ENCODE measurements at regions not wholly inside any gene's neighbourhood (a gene's known extent, or its start where the extent isn't known, plus 50 kb on each side); places are given as distances from the start of the nearest gene placed in this dataset.

GRCh38 chr2:5544205-5544786, 147.9 kb upstream of the SOX11 start:
- H3F3A ChIP-seq (ENCODE audit: insufficient read depth): no peaks in the 10 kb centered on the region
- H3K9me2 ChIP-seq (ENCODE audit: insufficient read depth): no peaks in the 10 kb centered on the region
- H4K20me1 ChIP-seq (ENCODE audit: insufficient read depth): no peaks in the 10 kb centered on the region
- TF ChIP-seq EZH2phosphoT487 (IDR thresholded peaks at IDR 0.05; ENCODE audit: insufficient read depth, low read depth) (no peak), EZH2 (IDR thresholded peaks at IDR 0.05; ENCODE audit: insufficient read depth, poor library complexity, severe bottlenecking) (no peak)
- H3K27me3 ChIP-seq (replicated peaks; ENCODE audit: insufficient read depth): no peaks in the 10 kb centered on the region
- H3K79me2 ChIP-seq (ENCODE audit: insufficient read depth): no peaks in the 10 kb centered on the region
- no peaks in the 10 kb centered on the region for H3K9me3 ChIP-seq (ENCODE audit: low read depth)
- no peak overlapping the region for H3K27ac ChIP-seq
- H3K9ac ChIP-seq: no peak overlapping the region
- H3K4me1 ChIP-seq (ENCODE audit: insufficient read depth): no peaks in the 10 kb centered on the region
- H3K4me3 ChIP-seq: no peak overlapping the region
- H3K36me3 ChIP-seq (ENCODE audit: low read depth): no peaks in the 10 kb centered on the region
- WGBS, 2 experiments (ENCODE audit: low coverage in 1 of 2, low lambda C conversion rate in 2 of 2, missing lambda C conversion rate in 2 of 2): 29 to 36% methylated on average over 5 of the region's 5 CpGs
- no peak for DNase-seq
- in situ Hi-C loops (cut with MboI): no loop called here
- no peak overlapping the region for H3K4me2 ChIP-seq (ENCODE audit: unreplicated experiment)
- H2AFZ ChIP-seq: no peak overlapping the region

GRCh38 chr2:5546181-5546580, 146.0 kb upstream of the SOX11 start:
- no peak overlapping the region for H3K4me3 ChIP-seq
- H3K4me2 ChIP-seq (ENCODE audit: unreplicated experiment): no peak overlapping the region
- no peaks in the 10 kb centered on the region for H3K27me3 ChIP-seq (replicated peaks; ENCODE audit: insufficient read depth)
- no peak for DNase-seq
- H2AFZ ChIP-seq: no peak overlapping the region
- H3K4me1 ChIP-seq (ENCODE audit: insufficient read depth): no peaks in the 10 kb centered on the region
- H3F3A ChIP-seq (ENCODE audit: insufficient read depth): no peaks in the 10 kb centered on the region
- H3K9me3 ChIP-seq (ENCODE audit: low read depth): no peaks in the 10 kb centered on the region
- no peak overlapping the region for H3K27ac ChIP-seq
- no peaks in the 10 kb centered on the region for H3K79me2 ChIP-seq (ENCODE audit: insufficient read depth)
- H3K9ac ChIP-seq: no peak overlapping the region
- no peaks in the 10 kb centered on the region for H3K36me3 ChIP-seq (ENCODE audit: low read depth)
- 29 to 44% methylated on average over 1 of the region's 1 CpG for WGBS, 2 experiments (ENCODE audit: low coverage in 1 of 2, low lambda C conversion rate in 2 of 2, missing lambda C conversion rate in 2 of 2)
- H4K20me1 ChIP-seq (ENCODE audit: insufficient read depth): no peaks in the 10 kb centered on the region
- no peaks in the 10 kb centered on the region for H3K9me2 ChIP-seq (ENCODE audit: insufficient read depth)
- in situ Hi-C loops (cut with MboI): no loop called here
- no peak for TF ChIP-seq EZH2phosphoT487 (IDR thresholded peaks at IDR 0.05; ENCODE audit: insufficient read depth, low read depth)
- TF ChIP-seq EZH2 (IDR thresholded peaks at IDR 0.05; ENCODE audit: insufficient read depth, poor library complexity, severe bottlenecking): no peak

- Histone ChIP-seq H3K9me3 (ENCODE audit: low read depth) (no peaks in the 10 kb centered on the region), H3K27ac (no peak overlapping the region), H3F3A (ENCODE audit: insufficient read depth) (no peaks in the 10 kb centered on the region), H3K4me1 (ENCODE audit: insufficient read depth) (no peaks in the 10 kb centered on the region), H3K4me2 (ENCODE audit: unreplicated experiment) (no peak overlapping the region), H3K4me3 (no peak overlapping the region), H3K27me3 (replicated peaks; ENCODE audit: insufficient read depth) (no peaks in the 10 kb centered on the region), H3K79me2 (ENCODE audit: insufficient read depth) (no peaks in the 10 kb centered on the region), H3K36me3 (ENCODE audit: low read depth) (no peaks in the 10 kb centered on the region), H4K20me1 (ENCODE audit: insufficient read depth) (no peaks in the 10 kb centered on the region), H3K9me2 (ENCODE audit: insufficient read depth) (no peaks in the 10 kb centered on the region), H2AFZ (no peak overlapping the region), H3K9ac (no peak overlapping the region)
- 22 to 25% methylated on average over 5 of the region's 5 CpGs for WGBS, 2 experiments (ENCODE audit: low coverage in 1 of 2, low lambda C conversion rate in 2 of 2, missing lambda C conversion rate in 2 of 2)
- no peak for TF ChIP-seq EZH2 (IDR thresholded peaks at IDR 0.05; ENCODE audit: insufficient read depth, poor library complexity, severe bottlenecking)
- no peak for TF ChIP-seq EZH2phosphoT487 (IDR thresholded peaks at IDR 0.05; ENCODE audit: insufficient read depth, low read depth)
- no peak for DNase-seq
- in situ Hi-C loops (cut with MboI): no loop called here
Measured at GRCh38 chr2:5548991-5549715, 143.0 kb upstream of the SOX11 start.

- no peaks in the 10 kb centered on the region for H3K9me2 ChIP-seq (ENCODE audit: insufficient read depth)
- no peaks in the 10 kb centered on the region for H4K20me1 ChIP-seq (ENCODE audit: insufficient read depth)
- H3K27me3 ChIP-seq (replicated peaks; ENCODE audit: insufficient read depth): no peaks in the 10 kb centered on the region
- H3K27ac ChIP-seq: no peak overlapping the region
- no peaks in the 10 kb centered on the region for H3F3A ChIP-seq (ENCODE audit: insufficient read depth)
- H3K4me2 ChIP-seq (ENCODE audit: unreplicated experiment): no peak overlapping the region
- no peaks in the 10 kb centered on the region for H3K9me3 ChIP-seq (ENCODE audit: low read depth)
- H3K9ac ChIP-seq: no peak overlapping the region
- H3K79me2 ChIP-seq (ENCODE audit: insufficient read depth): no peaks in the 10 kb centered on the region
- no peak overlapping the region for H3K4me3 ChIP-seq
- no peak overlapping the region for H2AFZ ChIP-seq
- in situ Hi-C loops (cut with MboI): no loop called here
- H3K36me3 ChIP-seq (ENCODE audit: low read depth): no peaks in the 10 kb centered on the region
- WGBS, 2 experiments (ENCODE audit: low coverage in 1 of 2, low lambda C conversion rate in 2 of 2, missing lambda C conversion rate in 2 of 2): 2 to 3% methylated on average over 2 of the region's 2 CpGs
- no peak for TF ChIP-seq EZH2phosphoT487 (IDR thresholded peaks at IDR 0.05; ENCODE audit: insufficient read depth, low read depth)
- no peaks in the 10 kb centered on the region for H3K4me1 ChIP-seq (ENCODE audit: insufficient read depth)
- no peak for DNase-seq
Measured at GRCh38 chr2:5549771-5550170, 142.4 kb upstream of the SOX11 start.

Measured in GM23248 (cell line).